Epidermal melanocyte (primary cell): ENCODE measurements at regions not wholly inside any gene's neighbourhood (a gene's known extent, or its start where the extent isn't known, plus 50 kb on each side); places are given as distances from the start of the nearest gene placed in this dataset.

Source experiments
- DNase-seq: peaks from one replicate; pipeline ENCODE4 v3.0.0; 2011; ENCODE audit warnings: low spot score; ENCODE audit not compliant: insufficient read length

GRCh38 chr6:163935158-163935762, 520.7 kb downstream of the QKI start:
- DNase-seq, result no peak

- DNase-seq, result no peak
Measured at GRCh38 chr6:163930012-163930411, 515.5 kb downstream of the QKI start.

GRCh38 chr6:163929538-163929937, 515.0 kb downstream of the QKI start:
- no peak for DNase-seq

- DNase-seq, result no peak
Measured at GRCh38 chr6:163926642-163927041, 512.1 kb downstream of the QKI start.

- no peak for DNase-seq
Measured at GRCh38 chr6:163925839-163926238, 511.3 kb downstream of the QKI start.

GRCh38 chr6:163923658-163924411, 509.3 kb downstream of the QKI start:
- no peak for DNase-seq

- no peak for DNase-seq
Measured at GRCh38 chr6:163922562-163922961, 508.0 kb downstream of the QKI start.

GRCh38 chr6:163919652-163920051, 505.1 kb downstream of the QKI start:
- no peak for DNase-seq

GRCh38 chr6:163916315-163917081, 502.0 kb downstream of the QKI start:
- DNase-seq, result no peak

- no peak for DNase-seq
Measured at GRCh38 chr6:163915131-163915530, 500.6 kb downstream of the QKI start.

- DNase-seq, result no peak
Measured at GRCh38 chr6:163913045-163913444, 498.5 kb downstream of the QKI start.

GRCh38 chr6:163906006-163906710, 491.6 kb downstream of the QKI start:
- DNase-seq, result no peak

- DNase-seq, result no peak
Measured at GRCh38 chr6:163904186-163904585, 489.7 kb downstream of the QKI start.

GRCh38 chr6:163903541-163903940, 489.0 kb downstream of the QKI start:
- no peak for DNase-seq

GRCh38 chr6:163902993-163903392, 488.5 kb downstream of the QKI start:
- DNase-seq, result no peak

- DNase-seq, result no peak
Measured at GRCh38 chr6:163901681-163902080, 487.2 kb downstream of the QKI start.

- no peak for DNase-seq
Measured at GRCh38 chr6:163900570-163900969, 486.1 kb downstream of the QKI start.

- no peak for DNase-seq
Measured at GRCh38 chr6:163897669-163898068, 483.2 kb downstream of the QKI start.

GRCh38 chr6:163897030-163897429, 482.5 kb downstream of the QKI start:
- no peak for DNase-seq

- DNase-seq, result no peak
Measured at GRCh38 chr6:163895162-163895561, 480.6 kb downstream of the QKI start.

- DNase-seq, result no peak
Measured at GRCh38 chr6:163893609-163894189, 479.2 kb downstream of the QKI start.
